H9 (cell line): ENCODE measurements at regions not wholly inside any gene's neighbourhood (a gene's known extent, or its start where the extent isn't known, plus 50 kb on each side); places are given as distances from the start of the nearest gene placed in this dataset.

Experiments
- DNase-seq: peaks from one replicate; pipeline ENCODE4 v3.0.0-alpha.2; 2017
- H2AFZ ChIP-seq: one replicate; pipeline ENCODE4 v1.6.1; 2013; ENCODE audit warnings: mild to moderate bottlenecking, low read length, control low read depth, moderate library complexity
- H2AK5ac ChIP-seq: 2 replicates; pipeline ENCODE4 v1.6.1; 2013; ENCODE audit warnings: low read length, control low read depth, mixed read lengths; ENCODE audit not compliant: insufficient read length
- H2BK120ac ChIP-seq: one replicate; pipeline ENCODE4 v1.6.1; 2013; ENCODE audit warnings: low read depth, mild to moderate bottlenecking, low read length, control low read depth, inconsistent platforms; ENCODE audit not compliant: poor library complexity, severe bottlenecking
- H2BK12ac ChIP-seq: 2 replicates; pipeline ENCODE4 v1.6.1; 2013; ENCODE audit warnings: low read length, control low read depth, mixed read lengths, low read depth; ENCODE audit not compliant: insufficient read length
- H2BK15ac ChIP-seq: 2 replicates; pipeline ENCODE4 v1.6.1; 2013; ENCODE audit warnings: low read depth, low read length, control low read depth
- H2BK20ac ChIP-seq: one replicate; pipeline ENCODE4 v1.6.1; 2013; ENCODE audit warnings: low read depth, mild to moderate bottlenecking, low read length, control low read depth, inconsistent platforms; ENCODE audit not compliant: poor library complexity, severe bottlenecking
- H2BK5ac ChIP-seq: 2 replicates; pipeline ENCODE4 v1.6.1; 2013; ENCODE audit warnings: low read length, control low read depth, mixed read lengths; ENCODE audit not compliant: insufficient read length
- H3K14ac ChIP-seq: 2 replicates; pipeline ENCODE4 v1.6.1; 2013; ENCODE audit warnings: low read length, control low read depth; ENCODE audit not compliant: insufficient read depth
- H3K18ac ChIP-seq: 2 replicates; pipeline ENCODE4 v1.6.1; 2013; ENCODE audit warnings: low read depth, mild to moderate bottlenecking, mixed read lengths, low read length, control low read depth; ENCODE audit not compliant: insufficient read length
- H3K23ac ChIP-seq: 2 replicates; pipeline ENCODE4 v1.6.1; 2013; ENCODE audit warnings: low read length, control low read depth, mixed read lengths, low read depth; ENCODE audit not compliant: insufficient read length
- H3K23me2 ChIP-seq: 2 replicates; pipeline ENCODE4 v1.6.1; 2013; ENCODE audit warnings: low read depth, mild to moderate bottlenecking, mixed read lengths, low read length, control low read depth; ENCODE audit not compliant: insufficient read length, poor library complexity, severe bottlenecking
- H3K27ac ChIP-seq: 2 replicates; pipeline ENCODE4 v1.5.1; 2013; ENCODE audit warnings: low read length, control low read depth, mixed read lengths, low read depth; ENCODE audit not compliant: insufficient read length
- H3K27me3 ChIP-seq: 2 replicates; pipeline ENCODE4 v1.6.1; 2013; ENCODE audit warnings: low read length, control low read depth, inconsistent platforms; ENCODE audit not compliant: insufficient read depth
- H3K4ac ChIP-seq: 2 replicates; pipeline ENCODE4 v1.6.1; 2013; ENCODE audit warnings: low read depth, mild to moderate bottlenecking, control low read depth, inconsistent platforms, low read length, moderate library complexity
- H3K4me1 ChIP-seq: 2 replicates; pipeline ENCODE4 v1.6.1; 2013; ENCODE audit warnings: low read length, control low read depth, inconsistent platforms; ENCODE audit not compliant: insufficient read depth
- H3K4me2 ChIP-seq: 2 replicates; pipeline ENCODE4 v1.6.1; 2013; ENCODE audit warnings: low read length, control low read depth, mixed read lengths; ENCODE audit not compliant: insufficient read length, insufficient read depth
- H3K56ac ChIP-seq: 2 replicates; pipeline ENCODE4 v1.6.1; 2013; ENCODE audit warnings: low read depth, mild to moderate bottlenecking, mixed read lengths, low read length, control low read depth; ENCODE audit not compliant: insufficient read length
- H3K79me1 ChIP-seq: 2 replicates; pipeline ENCODE4 v1.6.1; 2013; ENCODE audit warnings: low read depth, mild to moderate bottlenecking, moderate library complexity, low read length, control low read depth, inconsistent platforms; ENCODE audit not compliant: insufficient read depth, poor library complexity, severe bottlenecking
- H3K79me2 ChIP-seq: 2 replicates; pipeline ENCODE4 v1.6.1; 2013; ENCODE audit warnings: low read length, control low read depth, inconsistent platforms; ENCODE audit not compliant: insufficient read depth
- H3K9ac ChIP-seq: 2 replicates; pipeline ENCODE4 v1.6.1; 2013; ENCODE audit warnings: low read length, control low read depth, mixed read lengths; ENCODE audit not compliant: insufficient read length; ENCODE audit errors: extremely low read depth
- H3K9me3 ChIP-seq: one replicate; pipeline ENCODE4 v1.6.1; 2013; ENCODE audit warnings: low read depth, low read length, inconsistent platforms; ENCODE audit not compliant: control insufficient read depth
- H3T11ph ChIP-seq: one replicate; pipeline ENCODE4 v1.6.1; 2013; ENCODE audit warnings: mild to moderate bottlenecking, low read length, control low read depth, inconsistent platforms
- H4K20me1 ChIP-seq: one replicate; pipeline ENCODE4 v1.6.1; 2013; ENCODE audit not compliant: control insufficient read depth, insufficient read length, insufficient read depth
- H4K5ac ChIP-seq: 2 replicates; pipeline ENCODE4 v1.6.1; 2013; ENCODE audit warnings: low read depth, mild to moderate bottlenecking, mixed read lengths, low read length, control low read depth; ENCODE audit not compliant: insufficient read length
- H4K8ac ChIP-seq: replicated peaks from 2 replicates; pipeline ENCODE4 v1.6.1; 2013; ENCODE audit warnings: low read length, control low read depth, mixed read lengths, low read depth; ENCODE audit not compliant: insufficient read length
- H4K91ac ChIP-seq: 2 replicates; pipeline ENCODE4 v1.6.1; 2013; ENCODE audit warnings: low read depth, mild to moderate bottlenecking, moderate library complexity, mixed read lengths, low read length, control low read depth; ENCODE audit not compliant: insufficient read length
- H3K27ac Mint-ChIP-seq, 3 experiments: 2 replicates in 2 of 3; 3 replicates in 1 of 3; pipeline ENCODE4 v1.8.0; 2020 to 2021; ENCODE audit warnings: mixed read lengths in 3 of 3, mild to moderate bottlenecking in 1 of 3, moderate library complexity in 1 of 3
- H3K27me3 Mint-ChIP-seq: 2 replicates; pipeline ENCODE4 v1.8.0; 2021; ENCODE audit warnings: low read depth, mild to moderate bottlenecking, moderate library complexity, mixed read lengths
- H3K36me3 Mint-ChIP-seq, 3 experiments: 2 replicates in 2 of 3; 3 replicates in 1 of 3; pipeline ENCODE4 v1.8.0; 2020 to 2021; ENCODE audit warnings: low read depth in 3 of 3, mixed read lengths in 3 of 3; ENCODE audit not compliant: insufficient read depth in 1 of 3
- H3K4me1 Mint-ChIP-seq, 2 experiments: 2 replicates each; pipeline ENCODE4 v1.8.0; 2020; ENCODE audit warnings: mixed read lengths in 2 of 2
- H3K4me3 Mint-ChIP-seq, 2 experiments: 2 replicates in 1 of 2; 3 replicates in 1 of 2; pipeline ENCODE4 v1.8.0; 2020 to 2021; ENCODE audit warnings: mild to moderate bottlenecking in 2 of 2, mixed read lengths in 2 of 2, moderate library complexity in 1 of 2
- H3K9me3 Mint-ChIP-seq, 2 experiments: 2 replicates in 1 of 2; 3 replicates in 1 of 2; pipeline ENCODE4 v1.8.0; 2020; ENCODE audit warnings: mild to moderate bottlenecking in 2 of 2, mixed read lengths in 2 of 2, moderate library complexity in 1 of 2
- WGBS: extraction: QIAGEN DNeasy Blood & Tissue Kit; methylation state at CpG from one replicate; pipeline ENCODE4 v1.1.7; 2013; ENCODE audit warnings: missing lambda C conversion rate, low lambda C conversion rate, mixed read lengths; ENCODE audit not compliant: insufficient read length; ENCODE audit errors: extremely low coverage; 5-methylcytosine and 5-hydroxymethylcytosine counted together
- TF ChIP-seq, protein P1 (sequence below): fragments of 200-600 bp; sonication (generic); conservative IDR thresholded peaks from 3 replicates; pipeline ENCODE4 v1.8.0; 2021; ENCODE audit warnings: antibody characterized with exemption, mild to moderate bottlenecking

DNA sequence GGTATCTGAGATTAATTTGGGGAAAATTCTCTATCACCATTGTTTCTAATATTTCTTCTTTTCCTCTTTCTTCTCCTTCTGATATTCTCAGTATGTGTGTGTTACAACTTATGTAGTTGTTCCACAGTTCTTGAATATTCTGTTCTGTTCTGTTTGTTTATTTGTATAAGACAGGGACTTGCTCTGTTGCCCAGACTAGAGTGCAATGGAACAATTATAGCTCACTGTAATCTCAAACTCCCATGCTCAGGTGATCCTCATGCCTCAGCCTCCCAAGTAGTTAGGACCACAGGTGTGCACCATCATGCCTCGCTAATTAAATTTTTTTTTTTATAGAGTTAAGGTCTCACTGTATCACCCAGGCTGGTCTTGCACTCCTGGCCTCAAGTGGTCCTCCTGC, 145.8 kb upstream of the TUT7 start:
- H2BK5ac ChIP-seq = no peak overlapping the region
- H3K18ac ChIP-seq = no peak overlapping the region
- no peaks in the 10 kb centered on the region for H3K27me3 Mint-ChIP-seq
- H4K5ac ChIP-seq = no peak overlapping the region
- H3K27me3 ChIP-seq = no peaks in the 10 kb centered on the region
- H3K4me2 ChIP-seq = no peak overlapping the region
- no peak overlapping the region for H3K14ac ChIP-seq
- no peaks in the 10 kb centered on the region for H3K4me1 Mint-ChIP-seq
- TF ChIP-seq, protein P1, sequence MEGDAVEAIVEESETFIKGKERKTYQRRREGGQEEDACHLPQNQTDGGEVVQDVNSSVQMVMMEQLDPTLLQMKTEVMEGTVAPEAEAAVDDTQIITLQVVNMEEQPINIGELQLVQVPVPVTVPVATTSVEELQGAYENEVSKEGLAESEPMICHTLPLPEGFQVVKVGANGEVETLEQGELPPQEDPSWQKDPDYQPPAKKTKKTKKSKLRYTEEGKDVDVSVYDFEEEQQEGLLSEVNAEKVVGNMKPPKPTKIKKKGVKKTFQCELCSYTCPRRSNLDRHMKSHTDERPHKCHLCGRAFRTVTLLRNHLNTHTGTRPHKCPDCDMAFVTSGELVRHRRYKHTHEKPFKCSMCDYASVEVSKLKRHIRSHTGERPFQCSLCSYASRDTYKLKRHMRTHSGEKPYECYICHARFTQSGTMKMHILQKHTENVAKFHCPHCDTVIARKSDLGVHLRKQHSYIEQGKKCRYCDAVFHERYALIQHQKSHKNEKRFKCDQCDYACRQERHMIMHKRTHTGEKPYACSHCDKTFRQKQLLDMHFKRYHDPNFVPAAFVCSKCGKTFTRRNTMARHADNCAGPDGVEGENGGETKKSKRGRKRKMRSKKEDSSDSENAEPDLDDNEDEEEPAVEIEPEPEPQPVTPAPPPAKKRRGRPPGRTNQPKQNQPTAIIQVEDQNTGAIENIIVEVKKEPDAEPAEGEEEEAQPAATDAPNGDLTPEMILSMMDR = no peak
- no peak for DNase-seq
- WGBS = no CpG with 5 or more reads among the region's 1 CpG
- H4K20me1 ChIP-seq = no peaks in the 10 kb centered on the region
- no peak overlapping the region for H2AK5ac ChIP-seq
- no peaks in the 10 kb centered on the region for H3K9me3 ChIP-seq
- no peak overlapping the region for H2BK20ac ChIP-seq
- no peak overlapping the region for H2BK120ac ChIP-seq
- no peak overlapping the region for H3K27ac ChIP-seq
- no peaks in the 10 kb centered on the region; a peak in 1 of 5 replicates for H3K9me3 Mint-ChIP-seq
- no peak overlapping the region for H2BK12ac ChIP-seq
- H2AFZ ChIP-seq = no peak overlapping the region
- H4K8ac ChIP-seq = no peak overlapping the region
- no peaks in the 10 kb centered on the region for H3K36me3 Mint-ChIP-seq
- no peak overlapping the region for H3K56ac ChIP-seq
- no peaks in the 10 kb centered on the region for H3K4me1 ChIP-seq
- H3K23ac ChIP-seq = no peak overlapping the region
- no peak overlapping the region for H3K4me3 Mint-ChIP-seq
- H2BK15ac ChIP-seq = no peak overlapping the region
- H4K91ac ChIP-seq = no peak overlapping the region
- H3K79me1 ChIP-seq = no peaks in the 10 kb centered on the region
- H3K9ac ChIP-seq = no peak overlapping the region
- no peak overlapping the region for H3T11ph ChIP-seq
- H3K4ac ChIP-seq = no peak overlapping the region
- H3K23me2 ChIP-seq = no peaks in the 10 kb centered on the region
- H3K79me2 ChIP-seq = no peaks in the 10 kb centered on the region
- no peak overlapping the region for H3K27ac Mint-ChIP-seq
